ENCODE measurements at regions not wholly inside any gene's neighbourhood (a gene's known extent, or its start where the extent isn't known, plus 50 kb on each side); places are given as distances from the start of the nearest gene placed in this dataset.
A peak's percentile ranks its signal among the peaks of the same experiment; 100 is the strongest.

DNA sequence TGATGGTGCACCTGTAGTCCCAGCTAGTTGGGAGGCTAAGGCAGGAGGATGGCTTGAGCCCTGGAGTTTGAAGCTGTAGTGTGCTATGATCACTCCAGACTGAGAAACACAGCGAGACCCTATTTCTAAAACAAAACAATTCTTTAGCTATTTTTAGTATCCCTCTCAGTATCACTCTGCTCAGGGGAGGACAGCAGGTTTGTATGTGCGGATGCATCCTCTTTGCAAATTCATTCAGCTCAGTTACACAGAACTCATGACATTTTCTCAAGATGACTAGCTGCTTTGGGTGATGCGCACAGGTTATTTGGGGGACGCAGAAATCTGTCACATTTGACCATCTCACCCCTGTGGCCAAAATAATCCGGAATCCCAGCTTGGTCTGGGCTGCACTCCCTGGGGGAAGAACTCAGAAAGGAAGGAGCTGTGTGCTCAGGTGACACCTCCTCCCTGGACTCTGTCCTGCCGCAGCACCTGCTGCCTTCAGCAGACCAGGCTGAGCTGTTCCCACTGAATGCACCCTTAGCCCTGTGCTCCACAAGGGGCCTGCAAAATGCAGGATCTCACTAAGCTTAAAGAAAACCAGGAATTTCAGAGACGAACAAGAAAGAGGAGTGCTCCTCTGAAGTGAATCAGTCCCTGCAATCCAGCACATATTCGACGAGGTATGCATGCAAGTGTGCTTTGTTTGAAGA is 89.5 kb upstream of the PGBD5 start:
- Histone ChIP-seq H4K20me1 (ENCODE audit: insufficient read depth, low read length) (no peaks in the 10 kb centered on the region), H3K4me3 (replicated peaks in 1 of 3; ENCODE audit: low read depth in 2 of 3, low read length in 3 of 3) (no peak overlapping the region), H3K79me2 (ENCODE audit: insufficient read depth, low read length) (no peaks in the 10 kb centered on the region), H3K36me3 (replicated peaks in 1 of 2; ENCODE audit: control insufficient read depth in 1 of 2, insufficient read depth in 2 of 2, low read length in 2 of 2) (no peaks in the 10 kb centered on the region), H3K27me3 (ENCODE audit: control insufficient read depth in 2 of 2, insufficient read depth in 2 of 2, low read length in 2 of 2) (no peaks in the 10 kb centered on the region), H3K4me1 (ENCODE audit: control insufficient read depth in 1 of 2, insufficient read depth in 2 of 2, low read length in 2 of 2) (peaks cover 4% of the 10 kb centered on the region in 2 donors), H3K9me3 (replicated peaks in 1 of 2; ENCODE audit: control insufficient read depth in 1 of 2, insufficient read depth in 1 of 2, low read length in 2 of 2) (peaks cover 0 to 3% of the 10 kb centered on the region in 2 donors), H3K27ac (ENCODE audit: low read depth in 1 of 2, low read length in 2 of 2) (no peak overlapping the region), H2AFZ (ENCODE audit: insufficient read depth, low read depth, low read length, poor library complexity, severe bottlenecking) (no peak overlapping the region), H3K9ac (ENCODE audit: insufficient read depth, low read length, poor library complexity, severe bottlenecking) (no peak overlapping the region), H3K4me2 (replicated peaks; ENCODE audit: extremely low read depth, low read length, poor library complexity, severe bottlenecking) (no peak overlapping the region)
- peaks cover 4 to 13% (median 11%) of the 10 kb centered on the region in 3 donors for H3K27me3 Mint-ChIP-seq (ENCODE audit: low read depth in 3 of 3)
- DNase-seq: no peak
- WGBS (ENCODE audit: insufficient coverage): 78% methylated on average over 6 of the region's 9 CpGs
- H3K4me1 Mint-ChIP-seq: peaks cover 5% of the 10 kb centered on the region
- TF ChIP-seq CTCF (IDR thresholded peaks at IDR 0.05): no peak
- H3K36me3 Mint-ChIP-seq: no peaks in the 10 kb centered on the region
- peaks cover 0 to 18% (median 11%) of the 10 kb centered on the region in 7 donors for H3K9me3 Mint-ChIP-seq
- H3K4me3 Mint-ChIP-seq: no peak overlapping the region
- H3K27ac Mint-ChIP-seq: peak overlapping the region in 1 of 7 donors; percentile 50
- intact Hi-C loops (cut with micrococcal nuclease): no loop called here

DNA sequence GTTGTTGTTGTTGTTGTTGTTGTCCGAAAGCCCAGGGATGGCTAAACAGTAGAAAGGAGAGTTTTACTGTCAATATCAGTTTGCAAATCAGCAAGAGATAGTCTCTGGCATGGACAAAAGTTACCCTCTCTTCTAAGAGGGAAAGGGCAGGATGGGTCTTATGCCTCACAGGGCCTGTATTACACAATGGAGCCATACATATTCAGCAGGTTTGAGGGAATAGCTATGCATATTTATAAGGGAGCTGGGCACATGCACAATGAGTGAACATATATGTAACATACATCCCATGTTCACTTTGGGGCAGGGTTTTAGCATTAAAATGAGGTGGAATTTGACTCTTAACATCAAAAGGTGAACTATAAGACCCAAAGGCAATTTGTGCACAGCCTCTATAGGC is 84.4 kb upstream of the PGBD5 start:
- H3K79me2 ChIP-seq (ENCODE audit: insufficient read depth, low read length): no peaks in the 10 kb centered on the region
- peaks cover 35 to 42% of the 10 kb centered on the region in 2 donors for H3K4me1 ChIP-seq (ENCODE audit: control insufficient read depth in 1 of 2, insufficient read depth in 2 of 2, low read length in 2 of 2)
- intact Hi-C loops (cut with micrococcal nuclease): no loop called here
- Mint-ChIP-seq H3K27me3 (ENCODE audit: low read depth in 3 of 3) (peaks cover 0 to 20% (median 6%) of the 10 kb centered on the region in 3 donors), H3K9me3 (peaks cover 17 to 48% (median 41%) of the 10 kb centered on the region in 7 donors), H3K4me1 (peaks cover 38% of the 10 kb centered on the region), H3K27ac (peak overlapping the region; percentile 82 to 97 (median 91)), H3K4me3 (no peak overlapping the region), H3K36me3 (peaks cover 0 to 3% of the 10 kb centered on the region in 2 donors)
- no peak for TF ChIP-seq CTCF (IDR thresholded peaks at IDR 0.05)
- H3K36me3 ChIP-seq (replicated peaks in 1 of 2; ENCODE audit: control insufficient read depth in 1 of 2, insufficient read depth in 2 of 2, low read length in 2 of 2): no peaks in the 10 kb centered on the region
- H3K27me3 ChIP-seq (ENCODE audit: control insufficient read depth in 2 of 2, insufficient read depth in 2 of 2, low read length in 2 of 2): no peaks in the 10 kb centered on the region
- peaks cover 0 to 32% of the 10 kb centered on the region in 2 donors for H3K9me3 ChIP-seq (replicated peaks in 1 of 2; ENCODE audit: control insufficient read depth in 1 of 2, insufficient read depth in 1 of 2, low read length in 2 of 2)
- no peak overlapping the region for H3K4me3 ChIP-seq (replicated peaks in 1 of 3; ENCODE audit: low read depth in 2 of 3, low read length in 3 of 3)
- H2AFZ ChIP-seq (ENCODE audit: insufficient read depth, low read depth, low read length, poor library complexity, severe bottlenecking): no peak overlapping the region
- 100% methylated on average over 1 of the region's 1 CpG for WGBS (ENCODE audit: insufficient coverage)
- peak overlapping the region; percentile 82 to 93 for H3K27ac ChIP-seq (ENCODE audit: low read depth in 1 of 2, low read length in 2 of 2)
- H4K20me1 ChIP-seq (ENCODE audit: insufficient read depth, low read length): no peaks in the 10 kb centered on the region
- peak in 2 of 3 donors; percentile 10 to 30 for DNase-seq
- peak overlapping the region; percentile 52 for H3K9ac ChIP-seq (ENCODE audit: insufficient read depth, low read length, poor library complexity, severe bottlenecking)
- no peak overlapping the region for H3K4me2 ChIP-seq (replicated peaks; ENCODE audit: extremely low read depth, low read length, poor library complexity, severe bottlenecking)
